SK-N-SH (cell line): ENCODE measurements at regions not wholly inside any gene's neighbourhood (a gene's known extent, or its start where the extent isn't known, plus 50 kb on each side); places are given as distances from the start of the nearest gene placed in this dataset.

Experiments
- CTCF ChIA-PET: fragments of 300-600, 350-600 bp; formaldehyde crosslinking; extraction: SDS; loops from one replicate; lab custom pipeline; 2021; lab: Yijun Ruan, JAX
- POLR2A ChIA-PET: fragments of 350-600 bp; sonication (Branson Sonifier 250); formaldehyde crosslinking; extraction: SDS; loops from one replicate; lab custom pipeline; 2020; ENCODE audit warnings: antibody characterized with exemption, inconsistent platforms; lab: Yijun Ruan, JAX
- DNase-seq: peaks from one replicate; pipeline ENCODE4 v3.0.0; 2012
- H2AFZ ChIP-seq: fragments of 200-600 bp; sonication (generic); 2 replicates; pipeline ENCODE4 v1.8.1; 2016; ENCODE audit warnings: antibody characterized with exemption, mild to moderate bottlenecking, low read depth
- H3F3A ChIP-seq: fragments of 200-600 bp; sonication (generic); replicated peaks from 2 replicates; pipeline ENCODE3; 2016; ENCODE audit warnings: antibody characterized with exemption, mild to moderate bottlenecking; ENCODE audit not compliant: insufficient read depth
- H3K27ac ChIP-seq, 2 experiments: fragments of 200-500 bp in 1 of 2; fragments of 200-600 bp in 1 of 2; sonication (Bioruptor generic) in 1 of 2; sonication (generic), shearing (Covaris generic) in 1 of 2; 2 replicates each; pipeline versions ENCODE4 v1.5.1 to v1.6.1; 2014 to 2016; ENCODE audit warnings: low read depth in 2 of 2, inconsistent platforms in 1 of 2, low read length in 1 of 2, mild to moderate bottlenecking in 1 of 2, mixed read lengths in 1 of 2
- H3K27me3 ChIP-seq: fragments of 200-600 bp; sonication (generic), shearing (Covaris generic); 2 replicates; pipeline ENCODE4 v1.6.1; 2016; ENCODE audit warnings: mixed run types; ENCODE audit not compliant: insufficient read depth
- H3K36me3 ChIP-seq, 2 experiments: fragments of 200-500 bp in 1 of 2; fragments of 200-600 bp in 1 of 2; sonication (Bioruptor generic) in 1 of 2; sonication (generic) in 1 of 2; replicated peaks in 1 of 2; 2 replicates each; pipeline versions ENCODE3 to v1.5.1; 2014 to 2016; ENCODE audit warnings: low read length in 1 of 2, mild to moderate bottlenecking in 1 of 2; ENCODE audit not compliant: insufficient read depth in 2 of 2, control insufficient read depth in 1 of 2
- H3K4me1 ChIP-seq, 2 experiments: fragments of 200-500 bp in 1 of 2; fragments of 200-600 bp in 1 of 2; sonication (Bioruptor generic) in 1 of 2; sonication (generic), shearing (Covaris generic) in 1 of 2; 2 replicates each; pipeline versions ENCODE4 v1.5.1 to v1.6.1; 2014 to 2016; ENCODE audit warnings: low read depth in 1 of 2, low read length in 1 of 2, mixed run types in 1 of 2; ENCODE audit not compliant: insufficient read depth in 2 of 2, control insufficient read depth in 1 of 2
- H3K4me2 ChIP-seq: fragments of 200-600 bp; sonication (generic), shearing (Covaris generic); 2 replicates; pipeline ENCODE4 v1.6.1; 2017; ENCODE audit warnings: mixed run types
- H3K4me3 ChIP-seq, 2 experiments: fragments of 200-500 bp in 1 of 2; fragments of 200-600 bp in 1 of 2; sonication (Bioruptor generic) in 1 of 2; sonication (generic), shearing (Covaris generic) in 1 of 2; 2 replicates each; pipeline versions ENCODE4 v1.5.1 to v1.8.1; 2014 to 2016; ENCODE audit warnings: low read depth in 2 of 2, inconsistent platforms in 1 of 2, low read length in 1 of 2, mild to moderate bottlenecking in 1 of 2, mixed read lengths in 1 of 2, moderate library complexity in 1 of 2
- H3K79me2 ChIP-seq: fragments of 200-600 bp; sonication (generic); 2 replicates; pipeline ENCODE4 v1.8.1; 2017; ENCODE audit warnings: mild to moderate bottlenecking; ENCODE audit not compliant: insufficient read depth
- H3K9ac ChIP-seq: fragments of 200-600 bp; sonication (generic); 2 replicates; pipeline ENCODE4 v1.6.1; 2017; ENCODE audit warnings: mixed run types
- H3K9me2 ChIP-seq: fragments of 200-600 bp; sonication (generic); 2 replicates; pipeline ENCODE4 v1.6.1; 2017; ENCODE audit warnings: mixed run types
- H3K9me3 ChIP-seq: fragments of 200-600 bp; sonication (generic); 2 replicates; pipeline ENCODE4 v1.6.1; 2017; ENCODE audit warnings: mixed run types, mild to moderate bottlenecking, moderate library complexity
- H4K20me1 ChIP-seq: fragments of 200-600 bp; sonication (generic); 2 replicates; pipeline ENCODE4 v1.6.1; 2017; ENCODE audit warnings: mild to moderate bottlenecking, mixed run types; ENCODE audit not compliant: insufficient read depth
- EP300 ChIP-seq, 2 experiments: IDR thresholded peaks; 2 replicates each; pipeline versions ENCODE4 v1.4.0 to v1.6.1; 2012; ENCODE audit warnings: borderline replicate concordance in 1 of 2, low read depth in 1 of 2, low read length in 1 of 2
- FOSL2 ChIP-seq: IDR thresholded peaks from 2 replicates; pipeline ENCODE4 v1.4.0; 2012; ENCODE audit warnings: low read depth, mild to moderate bottlenecking, moderate library complexity, borderline replicate concordance
- GABPA ChIP-seq: IDR thresholded peaks from 2 replicates; pipeline ENCODE4 v1.4.0; 2012; ENCODE audit warnings: low read depth, mild to moderate bottlenecking
- IRF3 ChIP-seq: fragments of 150-350 bp; IDR thresholded peaks from 2 replicates; pipeline ENCODE4 v1.6.1; 2016; ENCODE audit warnings: mild to moderate bottlenecking, low read depth, low read length
- JUND ChIP-seq: IDR thresholded peaks from 2 replicates; pipeline ENCODE4 v1.4.0; 2012
- MEF2A ChIP-seq: IDR thresholded peaks from 2 replicates; pipeline ENCODE4 v1.4.0; 2012; ENCODE audit warnings: low read depth, borderline replicate concordance
- MXI1 ChIP-seq: IDR thresholded peaks from 2 replicates; pipeline ENCODE4 v1.6.1; 2012; ENCODE audit warnings: mild to moderate bottlenecking, low read depth, low read length, improper control_type of control experiment
- NFIC ChIP-seq: IDR thresholded peaks from 2 replicates; pipeline ENCODE4 v1.4.0; 2012; ENCODE audit warnings: borderline replicate concordance
- RCOR1 ChIP-seq: fragments of 150-350 bp; IDR thresholded peaks from 2 replicates; pipeline ENCODE4 v1.6.1; 2017; ENCODE audit warnings: antibody characterized with exemption, low read length
- RFX5 ChIP-seq: IDR thresholded peaks from 2 replicates; pipeline ENCODE4 v1.6.1; 2012; ENCODE audit warnings: mild to moderate bottlenecking, improper control_type of control experiment, low read length
- RXRA ChIP-seq: IDR thresholded peaks from 2 replicates; pipeline ENCODE4 v1.4.0; 2012; ENCODE audit warnings: low read depth, mild to moderate bottlenecking, borderline replicate concordance
- SIN3A ChIP-seq: IDR thresholded peaks from 2 replicates; pipeline ENCODE4 v1.6.1; 2012; ENCODE audit warnings: low read depth, mild to moderate bottlenecking, low read length, moderate library complexity, borderline replicate concordance
- SMC3 ChIP-seq: IDR thresholded peaks from 2 replicates; pipeline ENCODE4 v1.6.1; 2012; ENCODE audit warnings: low read depth, low read length, improper control_type of control experiment
- TAF1 ChIP-seq: IDR thresholded peaks from 2 replicates; pipeline ENCODE4 v1.6.1; 2012; ENCODE audit warnings: low read depth, mild to moderate bottlenecking, low read length, moderate library complexity, borderline replicate concordance
- TCF12 ChIP-seq: IDR thresholded peaks from 2 replicates; pipeline ENCODE4 v1.4.0; 2012
- USF1 ChIP-seq: IDR thresholded peaks from 2 replicates; pipeline ENCODE4 v1.4.0; 2012; ENCODE audit warnings: low read depth, borderline replicate concordance
- YY1 ChIP-seq: IDR thresholded peaks from 2 replicates; pipeline ENCODE4 v1.4.0; 2012; ENCODE audit warnings: low read depth, mild to moderate bottlenecking
- WGBS: methylation state at CpG from one replicate; pipeline ENCODE4 v1.1.6; 2017; ENCODE audit warnings: low lambda C conversion rate; 5-methylcytosine and 5-hydroxymethylcytosine counted together
- TF ChIP-seq, protein P1 (sequence below): fragments of 150-350 bp; IDR thresholded peaks from 2 replicates; pipeline ENCODE4 v1.6.1; 2017; ENCODE audit warnings: antibody characterized with exemption, low read length, low read depth, borderline replicate concordance
- TF ChIP-seq, protein P2 (sequence below): IDR thresholded peaks from 2 replicates; pipeline ENCODE4 v1.4.0; 2012; ENCODE audit warnings: low read depth, borderline replicate concordance
- TF ChIP-seq, protein P3 (sequence below): fragments of 200-600 bp; sonication (generic); IDR thresholded peaks from 2 replicates; pipeline ENCODE4 v1.6.1; 2017; ENCODE audit warnings: antibody characterized with exemption, mild to moderate bottlenecking, moderate library complexity

GRCh38 chr2:41895334-41895664 is 152.5 kb upstream of the PKDCC start:
- Histone ChIP-seq H3K4me1 (peaks cover 0 to 23% of the 10 kb centered on the region in 2 experiments; a peak in 2 of 4 replicates), H3K9ac (no peak overlapping the region), H3K9me2 (no peaks in the 10 kb centered on the region), H3K4me2 (no peak overlapping the region), H4K20me1 (no peaks in the 10 kb centered on the region)
- POLR2A ChIA-PET, result interaction anchor here (1.7 kb wide), 1 partner anchor 53 kb away, joined by 4 read pairs; no protein-coding TSS in a partner anchor
- TF ChIP-seq IRF3, result no peak
- TF ChIP-seq FOSL2, result no peak
- TF ChIP-seq RCOR1, result no peak
- TF ChIP-seq, protein P1, sequence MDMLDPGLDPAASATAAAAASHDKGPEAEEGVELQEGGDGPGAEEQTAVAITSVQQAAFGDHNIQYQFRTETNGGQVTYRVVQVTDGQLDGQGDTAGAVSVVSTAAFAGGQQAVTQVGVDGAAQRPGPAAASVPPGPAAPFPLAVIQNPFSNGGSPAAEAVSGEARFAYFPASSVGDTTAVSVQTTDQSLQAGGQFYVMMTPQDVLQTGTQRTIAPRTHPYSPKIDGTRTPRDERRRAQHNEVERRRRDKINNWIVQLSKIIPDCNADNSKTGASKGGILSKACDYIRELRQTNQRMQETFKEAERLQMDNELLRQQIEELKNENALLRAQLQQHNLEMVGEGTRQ, result no peak
- TF ChIP-seq MEF2A, result no peak
- TF ChIP-seq RXRA, result no peak
- no peak for TF ChIP-seq GABPA
- no peak for TF ChIP-seq TAF1
- TF ChIP-seq TCF12, result no peak
- TF ChIP-seq JUND, result no peak
- TF ChIP-seq EP300 (IDR thresholded peaks at IDR 0.05; ENCODE audit: borderline replicate concordance in 1 of 2, low read depth in 1 of 2, low read length in 1 of 2), result no peak
- TF ChIP-seq, protein P2, sequence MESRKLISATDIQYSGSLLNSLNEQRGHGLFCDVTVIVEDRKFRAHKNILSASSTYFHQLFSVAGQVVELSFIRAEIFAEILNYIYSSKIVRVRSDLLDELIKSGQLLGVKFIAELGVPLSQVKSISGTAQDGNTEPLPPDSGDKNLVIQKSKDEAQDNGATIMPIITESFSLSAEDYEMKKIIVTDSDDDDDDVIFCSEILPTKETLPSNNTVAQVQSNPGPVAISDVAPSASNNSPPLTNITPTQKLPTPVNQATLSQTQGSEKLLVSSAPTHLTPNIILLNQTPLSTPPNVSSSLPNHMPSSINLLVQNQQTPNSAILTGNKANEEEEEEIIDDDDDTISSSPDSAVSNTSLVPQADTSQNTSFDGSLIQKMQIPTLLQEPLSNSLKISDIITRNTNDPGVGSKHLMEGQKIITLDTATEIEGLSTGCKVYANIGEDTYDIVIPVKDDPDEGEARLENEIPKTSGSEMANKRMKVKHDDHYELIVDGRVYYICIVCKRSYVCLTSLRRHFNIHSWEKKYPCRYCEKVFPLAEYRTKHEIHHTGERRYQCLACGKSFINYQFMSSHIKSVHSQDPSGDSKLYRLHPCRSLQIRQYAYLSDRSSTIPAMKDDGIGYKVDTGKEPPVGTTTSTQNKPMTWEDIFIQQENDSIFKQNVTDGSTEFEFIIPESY, result no peak
- no peak for TF ChIP-seq MXI1
- no peak for TF ChIP-seq RFX5
- TF ChIP-seq, protein P3, sequence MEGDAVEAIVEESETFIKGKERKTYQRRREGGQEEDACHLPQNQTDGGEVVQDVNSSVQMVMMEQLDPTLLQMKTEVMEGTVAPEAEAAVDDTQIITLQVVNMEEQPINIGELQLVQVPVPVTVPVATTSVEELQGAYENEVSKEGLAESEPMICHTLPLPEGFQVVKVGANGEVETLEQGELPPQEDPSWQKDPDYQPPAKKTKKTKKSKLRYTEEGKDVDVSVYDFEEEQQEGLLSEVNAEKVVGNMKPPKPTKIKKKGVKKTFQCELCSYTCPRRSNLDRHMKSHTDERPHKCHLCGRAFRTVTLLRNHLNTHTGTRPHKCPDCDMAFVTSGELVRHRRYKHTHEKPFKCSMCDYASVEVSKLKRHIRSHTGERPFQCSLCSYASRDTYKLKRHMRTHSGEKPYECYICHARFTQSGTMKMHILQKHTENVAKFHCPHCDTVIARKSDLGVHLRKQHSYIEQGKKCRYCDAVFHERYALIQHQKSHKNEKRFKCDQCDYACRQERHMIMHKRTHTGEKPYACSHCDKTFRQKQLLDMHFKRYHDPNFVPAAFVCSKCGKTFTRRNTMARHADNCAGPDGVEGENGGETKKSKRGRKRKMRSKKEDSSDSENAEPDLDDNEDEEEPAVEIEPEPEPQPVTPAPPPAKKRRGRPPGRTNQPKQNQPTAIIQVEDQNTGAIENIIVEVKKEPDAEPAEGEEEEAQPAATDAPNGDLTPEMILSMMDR, result no peak
- no peak for TF ChIP-seq YY1
- no peak for TF ChIP-seq USF1
- TF ChIP-seq NFIC, result no peak
- no peak for TF ChIP-seq SMC3
- no peak for TF ChIP-seq SIN3A
- TF ChIP-seq, all 33 proteins: peak for 0
- Histone ChIP-seq H3F3A (no peaks in the 10 kb centered on the region), H3K27me3 (peaks cover 39% of the 10 kb centered on the region; the same call in 1 of the 2 replicates), H3K79me2 (no peaks in the 10 kb centered on the region), H3K4me3 (no peak overlapping the region), H3K36me3 (no peaks in the 10 kb centered on the region), H3K27ac (no peak overlapping the region), H2AFZ (no peak overlapping the region), H3K9me3 (no peaks in the 10 kb centered on the region)
- 14% methylated on average over 1 of the region's 1 CpG for WGBS
- no peak for DNase-seq
- CTCF ChIA-PET, result interaction anchor here (1.3 to 6.5 kb wide), 6 partner anchors 9 to 192 kb away, joined by 4 to 31 read pairs (median 10); no protein-coding TSS in a partner anchor
